HG02571 (cell line): ENCODE measurements at regions not wholly inside any gene's neighbourhood (a gene's known extent, or its start where the extent isn't known, plus 50 kb on each side); places are given as distances from the start of the nearest gene placed in this dataset.

Experiments used
- ATAC-seq: cut with Tn5 transposase; IDR thresholded peaks from one replicate; pipeline ENCODE4 v1.9.1; 2021; ENCODE audit warnings: mild to moderate bottlenecking, moderate library complexity; ENCODE audit not compliant: unreplicated experiment

GRCh38 chr7:136186281-136186680 lies 209.1 kb upstream of the MTPN start:
- ATAC-seq: no peak

DNA sequence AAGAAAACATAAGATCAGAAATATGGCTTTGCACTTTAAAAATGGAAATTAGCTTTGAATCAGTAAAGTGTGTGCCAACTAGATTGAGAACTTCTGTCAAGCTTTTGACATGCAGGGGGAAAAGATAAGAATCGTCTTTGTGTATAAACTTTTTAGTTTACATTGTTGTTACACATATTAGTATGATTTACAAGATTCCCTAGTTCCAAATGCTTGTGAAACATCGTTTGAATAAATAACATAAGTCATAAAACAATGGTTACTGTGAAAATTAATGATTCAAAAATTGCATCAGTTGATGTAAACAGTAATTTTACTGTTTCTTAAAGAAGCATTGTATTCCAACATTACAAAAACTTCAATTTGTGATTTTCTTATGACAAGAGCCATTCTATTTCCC lies 207.6 kb upstream of the MTPN start:
- ATAC-seq: no peak

DNA sequence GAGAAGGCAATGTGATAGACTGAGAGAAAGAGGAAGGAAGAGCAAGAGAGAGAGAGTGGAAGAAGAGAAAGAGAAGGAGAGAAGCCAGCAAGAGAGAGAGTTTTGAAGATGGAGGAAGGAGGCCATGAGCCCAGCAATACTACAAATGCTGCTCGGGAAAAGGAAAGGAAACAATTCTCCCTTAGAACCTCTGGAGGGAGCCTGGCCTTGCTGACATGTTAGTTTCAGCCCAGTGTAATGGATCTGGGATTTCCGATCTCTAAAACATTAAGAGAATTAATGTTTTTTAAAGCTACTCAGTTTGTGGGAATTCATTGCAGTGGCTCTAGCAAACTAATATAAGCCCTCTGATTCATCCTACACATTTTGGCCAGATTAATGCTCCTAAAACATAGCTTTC lies 206.8 kb upstream of the MTPN start:
- no peak for ATAC-seq

GRCh38 chr7:136180984-136181383 lies 203.8 kb upstream of the MTPN start:
- ATAC-seq: no peak

GRCh38 chr7:136179851-136180721 lies 202.9 kb upstream of the MTPN start:
- ATAC-seq: no peak

GRCh38 chr7:136179154-136179553 lies 202.0 kb upstream of the MTPN start:
- no peak for ATAC-seq

GRCh38 chr7:136174477-136175125 lies 197.4 kb upstream of the MTPN start:
- ATAC-seq: no peak

- no peak for ATAC-seq
Observed at GRCh38 chr7:136173874-136174273, 196.7 kb upstream of the MTPN start.

GRCh38 chr7:136171233-136171632 lies 194.1 kb upstream of the MTPN start:
- ATAC-seq: no peak

DNA sequence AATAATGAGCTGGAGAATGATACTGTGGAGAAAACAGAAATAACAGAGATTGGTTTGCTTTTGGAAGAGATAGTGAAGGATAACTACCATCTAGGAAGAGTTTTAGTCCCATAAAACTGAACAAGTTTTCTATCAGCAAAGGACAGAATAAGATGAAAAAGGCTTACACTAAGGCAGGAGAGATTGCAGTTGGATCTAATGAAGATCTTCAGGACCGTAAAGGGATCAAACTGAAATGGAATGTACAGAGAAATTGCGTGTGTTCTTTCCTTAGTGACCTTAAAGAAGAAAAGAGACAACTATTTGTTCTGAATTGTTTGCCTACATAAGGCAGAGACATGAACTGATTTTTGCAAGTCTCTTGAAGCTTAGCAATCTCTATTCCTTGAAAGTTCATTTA lies 191.7 kb upstream of the MTPN start:
- ATAC-seq: no peak

GRCh38 chr7:136167991-136168390 lies 190.8 kb upstream of the MTPN start:
- no peak for ATAC-seq

DNA sequence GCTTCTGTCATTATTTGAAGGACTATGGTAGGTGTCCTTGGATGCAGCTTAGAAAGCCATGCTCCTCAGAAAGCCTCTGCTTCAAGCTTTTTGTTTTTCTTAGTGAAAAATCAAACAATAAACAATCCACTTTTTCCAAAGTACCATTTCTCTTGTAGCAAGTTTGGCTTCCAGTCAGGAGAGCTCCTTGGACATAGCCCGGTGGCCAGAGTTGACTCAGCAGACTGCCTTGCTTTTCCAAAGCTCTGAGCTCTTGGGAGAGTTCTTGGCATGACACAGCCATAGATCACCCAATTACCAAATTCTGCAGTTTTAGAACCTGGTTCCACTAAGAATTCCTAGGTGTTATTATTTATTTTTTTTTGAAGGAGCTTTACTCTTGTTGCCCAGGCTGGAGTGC lies 189.4 kb upstream of the MTPN start:
- no peak for ATAC-seq

DNA sequence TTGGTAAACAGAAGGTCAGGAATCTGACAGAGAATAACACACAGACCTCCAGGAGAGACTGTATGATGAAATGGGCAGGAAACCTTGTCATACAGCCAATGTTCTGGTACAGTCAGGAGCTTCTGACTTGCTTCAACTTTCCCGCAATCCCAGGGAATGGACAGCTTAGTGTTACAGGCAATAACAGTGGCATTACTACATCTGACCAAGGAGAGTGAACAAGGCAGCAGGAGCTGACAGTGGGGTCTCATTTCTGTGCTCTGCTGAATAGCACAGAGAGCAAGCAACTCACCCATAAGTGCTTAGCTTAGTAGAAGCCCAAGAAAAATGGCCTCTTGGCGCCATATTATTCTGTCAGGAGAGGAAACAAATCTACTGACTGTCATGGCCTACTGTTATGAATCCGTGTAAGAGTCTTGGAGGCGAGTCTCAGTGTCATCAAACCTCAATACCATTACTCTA lies 186.2 kb upstream of the MTPN start:
- no peak for ATAC-seq

GRCh38 chr7:136150311-136150710 lies 173.2 kb upstream of the MTPN start:
- ATAC-seq: no peak

DNA sequence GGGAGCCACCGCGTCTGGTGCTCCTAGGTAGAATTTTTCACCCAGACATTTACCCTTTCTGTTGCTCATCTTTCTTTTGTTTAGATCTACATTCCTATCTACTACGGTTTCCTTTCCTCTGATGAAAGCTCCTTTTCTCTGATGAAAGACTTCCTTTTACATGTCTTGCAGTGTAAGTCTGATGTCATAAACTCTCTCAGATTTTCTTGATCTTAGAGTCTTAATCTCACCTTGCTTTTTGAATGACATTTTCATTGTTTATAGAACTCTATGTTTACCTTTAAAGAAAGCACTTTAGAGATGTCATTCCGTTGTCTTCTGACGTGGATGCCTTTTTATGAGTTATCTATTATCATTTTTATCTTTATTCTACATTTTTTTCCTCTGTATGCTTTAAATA lies 171.8 kb upstream of the MTPN start:
- ATAC-seq: no peak

DNA sequence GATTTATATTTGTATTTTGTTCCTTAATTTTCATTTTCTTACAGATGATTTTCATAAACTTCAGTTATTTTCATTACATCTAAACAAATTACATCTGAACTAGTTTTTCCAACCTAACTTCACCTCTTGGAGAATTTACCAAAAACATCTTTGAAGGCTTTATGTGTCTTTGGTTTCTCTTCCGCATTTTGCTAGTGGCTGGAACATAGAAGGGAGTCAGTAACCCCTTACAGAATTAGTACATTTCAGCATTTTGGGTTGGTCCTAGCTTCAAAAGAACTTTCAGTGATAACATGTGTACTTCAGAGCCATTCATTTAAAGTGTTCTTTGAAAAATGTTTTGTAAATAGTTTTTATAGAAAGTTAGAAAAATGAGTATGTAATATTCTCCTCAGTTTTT lies 169.8 kb upstream of the MTPN start:
- ATAC-seq: no peak

GRCh38 chr7:136144182-136144581 lies 167.0 kb upstream of the MTPN start:
- no peak for ATAC-seq

DNA sequence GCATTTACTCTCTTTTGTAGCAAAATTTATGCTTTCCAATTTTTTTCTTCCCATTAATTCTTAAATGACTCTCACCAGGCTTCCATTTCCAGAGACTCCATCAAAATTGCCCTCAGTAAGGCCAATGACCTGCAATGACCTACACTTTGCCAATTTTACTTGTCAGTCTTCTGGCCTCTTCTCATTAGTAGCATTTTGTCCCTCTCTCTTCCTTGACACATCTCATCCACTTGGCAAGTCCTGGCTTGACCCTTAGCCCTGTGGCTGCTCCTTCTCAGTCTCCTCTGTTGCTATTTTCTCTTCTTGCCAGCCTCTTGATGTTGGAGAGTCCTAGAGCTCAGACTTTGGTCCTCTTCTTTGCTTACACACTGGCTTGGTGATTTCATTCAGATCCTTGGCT lies 166.1 kb upstream of the MTPN start:
- ATAC-seq: no peak

GRCh38 chr7:136142583-136142982 lies 165.4 kb upstream of the MTPN start:
- ATAC-seq: no peak

DNA sequence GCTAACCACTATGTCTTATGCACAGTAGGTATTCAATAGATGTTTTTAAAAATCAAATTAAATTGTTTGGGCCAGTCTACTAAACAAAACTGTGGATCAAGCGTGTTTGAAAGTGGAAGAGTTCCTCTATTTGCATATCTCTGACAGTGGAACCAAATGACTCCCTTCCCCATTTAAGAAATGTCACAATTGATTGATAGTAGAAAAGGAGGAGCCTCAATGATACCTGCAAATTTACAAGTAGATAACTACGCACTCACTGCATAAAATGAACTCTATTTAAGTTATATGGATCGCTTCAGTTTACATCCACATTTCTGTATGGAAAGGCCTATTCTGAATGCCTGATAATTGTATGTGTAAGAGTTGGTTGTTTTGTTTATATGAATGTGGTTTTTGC lies 163.3 kb upstream of the MTPN start:
- ATAC-seq: no peak

DNA sequence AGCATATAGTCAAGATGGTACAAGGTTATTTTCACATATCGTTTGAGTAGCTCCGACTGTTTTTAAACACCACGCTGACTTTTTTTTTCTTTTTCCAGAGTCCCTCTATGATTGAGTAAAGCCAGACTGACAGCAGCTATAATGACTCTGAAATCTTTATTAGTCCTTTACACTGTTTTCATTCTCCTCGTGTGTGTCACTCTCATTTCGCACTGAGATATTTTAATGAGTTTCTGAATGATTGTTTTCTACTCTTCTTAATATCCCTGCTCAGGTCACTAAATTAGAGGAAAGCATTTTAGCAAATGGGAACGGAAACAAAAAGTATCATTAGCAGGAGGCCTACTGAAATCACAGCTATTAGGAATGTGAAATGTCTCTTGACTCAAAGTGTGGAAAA lies 162.3 kb upstream of the MTPN start:
- ATAC-seq: no peak

GRCh38 chr7:136138991-136139390 lies 161.8 kb upstream of the MTPN start:
- ATAC-seq: no peak
